NAMALWA (cell line): ENCODE measurements at regions not wholly inside any gene's neighbourhood (a gene's known extent, or its start where the extent isn't known, plus 50 kb on each side); places are given as distances from the start of the nearest gene placed in this dataset.
A peak's percentile ranks its signal among the peaks of the same experiment; 100 is the strongest.

Source experiments
- DNase-seq: peaks from one replicate; pipeline ENCODE4 v3.0.0-alpha.2; 2015; ENCODE audit warnings: low spot score

DNA sequence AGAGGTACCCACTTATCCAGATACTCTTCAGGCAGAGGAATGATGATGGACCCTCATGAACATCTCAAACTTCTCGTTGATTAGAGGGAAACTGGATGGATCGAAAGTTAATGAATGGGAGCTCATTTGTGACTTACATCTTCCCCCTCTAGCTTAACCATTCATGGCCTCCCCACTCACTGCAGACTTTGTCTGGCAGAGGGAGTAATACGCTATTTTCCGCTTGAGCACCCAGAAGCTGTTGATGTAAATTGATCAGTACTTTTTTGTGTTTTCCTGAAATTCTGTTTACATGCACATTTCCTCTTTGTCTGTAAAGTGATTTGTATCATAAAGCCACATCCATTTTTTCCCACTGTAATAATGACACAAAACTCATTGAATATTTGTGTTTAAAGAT lies 239.1 kb upstream of the RBFOX1 start:
- DNase-seq: no peak

GRCh38 chr16:7090628-7091115 lies 242.0 kb upstream of the RBFOX1 start:
- DNase-seq: no peak

- DNase-seq: no peak
These were observed 242.9 kb upstream of the RBFOX1 start for GRCh38 chr16:7089751-7090150.

- DNase-seq: no peak
These were observed 243.9 kb upstream of the RBFOX1 start for GRCh38 chr16:7088711-7089110.

- DNase-seq: no peak
These were observed 245.6 kb upstream of the RBFOX1 start for GRCh38 chr16:7086822-7087616.

- DNase-seq: no peak
These were observed 246.9 kb upstream of the RBFOX1 start for GRCh38 chr16:7085776-7086175.

DNA sequence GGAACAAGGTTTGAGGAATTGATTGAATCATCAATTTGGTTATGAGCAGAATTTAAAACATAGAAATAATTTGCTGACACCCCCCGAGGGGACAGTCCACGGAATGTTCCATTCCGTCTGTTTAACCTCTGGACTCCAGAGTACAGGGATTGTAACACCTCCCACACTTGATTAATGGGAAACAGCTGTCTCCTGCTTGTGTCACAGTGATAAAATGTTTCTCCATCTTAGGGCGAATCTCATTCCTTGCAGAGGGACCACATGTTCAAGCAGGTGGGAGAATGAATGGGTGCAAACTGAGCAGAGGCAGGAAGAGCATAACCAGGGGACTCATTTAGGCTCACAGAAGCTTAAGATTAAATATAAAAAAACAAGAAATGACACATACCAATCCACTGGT lies 249.5 kb upstream of the RBFOX1 start:
- DNase-seq: no peak

GRCh38 chr16:7077636-7078035 lies 255.0 kb upstream of the RBFOX1 start:
- no peak for DNase-seq

DNA sequence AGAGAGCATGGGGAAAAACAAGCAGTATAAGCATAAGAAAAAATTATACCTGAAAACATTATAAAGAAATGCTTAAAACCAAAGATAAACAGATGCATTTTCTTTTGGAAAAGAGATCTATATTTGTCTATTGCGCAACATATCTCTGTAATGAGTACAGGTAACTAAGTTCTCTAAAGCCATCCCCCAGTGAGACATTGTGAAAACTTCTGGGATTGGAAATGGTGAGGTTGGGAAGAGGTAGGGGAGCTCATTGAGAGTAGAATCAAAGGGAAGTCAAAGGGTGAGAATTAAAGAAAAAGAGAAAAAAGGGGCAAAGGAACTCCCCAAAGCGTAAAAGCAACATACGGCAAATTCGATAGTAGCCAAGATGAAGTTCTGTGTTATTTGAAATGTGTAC lies 257.9 kb upstream of the RBFOX1 start:
- DNase-seq: no peak

GRCh38 chr16:7057458-7057857 lies 275.2 kb upstream of the RBFOX1 start:
- no peak for DNase-seq

- DNase-seq: peak; percentile 47
These were observed 277.2 kb upstream of the RBFOX1 start for GRCh38 chr16:7055443-7055842.

DNA sequence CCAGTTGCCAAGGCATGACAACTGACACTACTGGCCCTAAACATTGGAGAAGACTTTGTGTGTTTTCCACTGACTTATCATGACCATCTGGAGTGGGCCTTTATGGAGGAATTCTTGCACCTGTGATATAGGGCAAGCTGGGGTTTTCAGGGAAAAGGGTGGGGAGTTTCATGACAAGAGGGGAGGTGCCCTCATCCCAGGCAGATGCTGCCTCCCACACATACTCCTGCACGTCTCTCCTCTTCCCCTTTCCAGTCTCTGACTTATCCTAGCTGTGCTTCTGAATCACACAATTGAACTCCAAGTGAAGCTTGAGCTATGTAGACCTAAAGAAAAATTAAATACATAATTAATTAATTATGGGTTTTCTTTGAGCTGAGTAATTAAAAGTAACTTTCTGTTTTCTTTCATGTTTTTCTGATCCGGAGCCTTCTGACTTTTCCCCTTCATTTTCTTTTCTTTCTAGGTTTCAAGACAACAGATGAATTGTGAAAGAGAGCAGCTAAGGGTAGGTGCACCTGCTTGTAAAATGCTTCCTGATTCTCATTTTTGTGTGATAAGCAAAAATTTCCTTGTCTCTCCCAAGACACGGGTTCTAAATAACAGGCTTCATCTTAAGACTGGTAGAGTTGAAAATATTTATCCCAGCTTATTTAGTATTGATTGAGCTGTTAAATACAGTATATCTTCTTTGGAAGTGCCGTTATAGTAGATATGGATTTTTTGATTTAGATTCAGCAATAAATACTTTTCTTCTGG lies 280.9 kb upstream of the RBFOX1 start:
- no peak for DNase-seq

GRCh38 chr16:7044331-7044730 lies 288.3 kb upstream of the RBFOX1 start:
- DNase-seq: no peak

GRCh38 chr16:7038475-7038874 lies 294.2 kb upstream of the RBFOX1 start:
- no peak for DNase-seq

- no peak for DNase-seq
These were observed 295.1 kb upstream of the RBFOX1 start for GRCh38 chr16:7037495-7037894.

DNA sequence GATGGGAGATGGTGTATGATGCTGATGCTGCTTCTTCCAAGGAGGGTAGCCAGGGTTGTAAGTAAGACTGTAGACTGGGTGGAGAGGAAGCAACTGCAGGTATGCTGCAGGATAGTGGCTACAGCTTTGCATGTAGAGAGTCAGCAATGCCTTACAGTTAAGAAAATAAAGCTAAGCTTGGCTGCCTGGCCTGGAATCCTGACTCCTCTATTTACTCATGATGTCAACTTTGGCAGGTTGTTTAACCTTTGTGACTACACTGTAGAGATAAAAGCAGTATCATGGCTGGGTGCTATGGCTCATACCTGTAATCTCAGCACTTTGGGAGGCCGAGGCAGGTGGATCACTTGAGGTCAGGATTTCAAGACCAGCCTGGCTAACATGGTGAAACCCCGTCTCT lies 301.6 kb upstream of the RBFOX1 start:
- no peak for DNase-seq

DNA sequence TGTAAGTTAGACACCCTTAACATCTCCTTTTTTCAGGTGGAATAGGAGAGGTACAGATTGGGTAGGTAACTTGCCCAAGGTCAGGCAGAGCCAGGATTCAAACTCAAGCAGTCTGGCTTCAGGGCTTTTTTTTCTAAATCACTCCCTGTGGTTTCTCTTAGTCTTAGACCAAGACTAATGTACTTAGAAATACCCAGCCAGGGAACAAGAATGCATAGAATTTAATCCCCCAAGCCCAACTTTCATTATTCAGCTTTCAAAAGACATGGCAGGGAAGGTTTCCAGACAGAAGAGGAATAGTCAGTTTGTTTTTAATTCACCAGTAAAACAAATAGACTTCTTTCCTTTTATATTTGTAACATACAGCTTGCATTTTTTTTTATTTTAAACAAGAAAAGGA lies 305.2 kb upstream of the RBFOX1 start:
- no peak for DNase-seq

DNA sequence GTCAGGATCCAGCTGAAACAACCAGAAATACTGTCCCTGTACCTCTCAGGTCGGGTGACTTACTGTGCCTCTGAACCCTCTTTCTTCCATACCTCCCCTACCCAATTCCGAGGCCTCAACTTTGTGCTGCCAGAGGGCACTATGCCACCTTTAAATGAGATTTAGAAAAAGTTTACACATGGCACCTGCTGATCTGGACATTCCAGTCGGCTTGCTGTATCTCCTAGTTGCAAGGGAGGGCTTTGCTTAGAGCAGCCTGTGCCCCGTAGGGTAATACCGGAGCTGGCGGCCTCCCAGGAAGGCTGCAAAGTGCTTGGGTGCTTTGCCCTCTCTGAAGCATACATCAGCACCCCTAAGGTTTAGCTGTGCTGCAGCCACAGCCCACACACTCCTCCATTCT lies 306.0 kb upstream of the RBFOX1 start:
- no peak for DNase-seq

GRCh38 chr16:7025616-7026190 lies 306.9 kb upstream of the RBFOX1 start:
- peak; percentile 67 for DNase-seq

- no peak for DNase-seq
These were observed 310.9 kb upstream of the RBFOX1 start for GRCh38 chr16:7021653-7022275.

DNA sequence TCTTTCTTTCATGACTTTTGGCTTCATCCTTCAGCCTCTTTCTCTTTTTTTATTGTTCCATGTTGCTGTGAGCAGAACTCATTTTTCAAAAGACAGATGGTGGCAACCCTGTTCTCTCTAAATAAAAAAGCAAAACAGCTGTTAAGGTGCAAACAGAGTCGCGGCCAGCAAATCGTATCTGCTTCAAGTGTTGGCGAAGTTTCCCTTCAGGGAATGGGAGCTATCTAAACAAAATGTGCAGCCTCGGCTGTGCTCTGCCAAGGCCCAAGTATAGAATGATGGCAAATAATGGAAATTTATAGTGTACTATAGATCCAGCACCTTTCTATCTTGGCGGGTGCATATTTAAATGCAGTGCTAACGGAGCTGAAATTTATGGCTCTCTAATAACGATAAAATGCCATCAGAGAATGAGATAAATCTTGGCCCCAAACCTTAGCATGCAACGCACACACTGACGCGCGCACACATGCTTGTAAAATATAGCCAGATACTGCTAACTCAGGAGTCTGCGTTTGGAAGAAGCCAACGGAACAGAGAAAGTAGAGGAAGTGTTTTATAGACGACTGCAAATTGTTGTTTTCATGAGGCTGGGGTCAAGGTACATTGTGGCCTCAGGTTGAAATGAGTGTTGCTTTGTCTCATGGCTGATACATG lies 315.5 kb upstream of the RBFOX1 start:
- no peak for DNase-seq

DNA sequence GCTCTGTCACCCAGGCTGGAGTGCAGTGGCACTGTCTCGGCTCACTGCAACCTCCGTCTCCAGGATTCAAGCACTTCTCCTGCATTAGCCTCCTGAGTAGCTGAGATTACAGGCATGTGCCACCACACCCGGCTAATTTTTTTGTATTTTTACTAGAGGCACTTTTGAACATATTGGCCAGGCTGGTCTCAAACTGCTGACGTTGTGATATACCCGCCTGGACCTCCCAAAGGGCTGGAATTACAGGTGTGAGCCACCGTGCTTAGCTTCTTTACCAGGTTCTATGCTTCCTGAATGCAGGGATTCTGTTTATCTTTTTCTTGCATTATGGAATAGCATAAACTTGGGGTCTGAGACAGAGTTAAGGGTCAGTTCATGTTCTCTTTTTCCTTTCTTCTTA lies 317.9 kb upstream of the RBFOX1 start:
- DNase-seq: no peak
